Dermis blood vessel endothelial cell (primary cell): ENCODE measurements at regions not wholly inside any gene's neighbourhood (a gene's known extent, or its start where the extent isn't known, plus 50 kb on each side); places are given as distances from the start of the nearest gene placed in this dataset.

ENCODE experiments used
- DNase-seq: peaks from one replicate; pipeline ENCODE4 v3.0.0; 2010

- DNase-seq: no peak
Observed at GRCh38 chr1:182147951-182148350, 86.4 kb upstream of the ZNF648 start.

- DNase-seq: no peak
Observed at GRCh38 chr1:182147136-182147820, 85.8 kb upstream of the ZNF648 start.

GRCh38 chr1:182146286-182146685 lies 84.8 kb upstream of the ZNF648 start:
- DNase-seq: no peak

- no peak for DNase-seq
Observed at GRCh38 chr1:182145441-182145840, 83.9 kb upstream of the ZNF648 start.

GRCh38 chr1:182144646-182145030 lies 83.1 kb upstream of the ZNF648 start:
- DNase-seq: no peak

GRCh38 chr1:182143825-182144645 lies 82.5 kb upstream of the ZNF648 start:
- peak; percentile 3 for DNase-seq

- DNase-seq: peak; percentile 92
Observed at GRCh38 chr1:182143154-182143657, 81.7 kb upstream of the ZNF648 start.

GRCh38 chr1:182142621-182143020 lies 81.1 kb upstream of the ZNF648 start:
- no peak for DNase-seq

- no peak for DNase-seq
Observed at GRCh38 chr1:182141040-182141439, 79.5 kb upstream of the ZNF648 start.

GRCh38 chr1:182139496-182139895 lies 78.0 kb upstream of the ZNF648 start:
- DNase-seq: no peak

GRCh38 chr1:182137546-182137945 lies 76.0 kb upstream of the ZNF648 start:
- DNase-seq: no peak

GRCh38 chr1:182135946-182136345 lies 74.4 kb upstream of the ZNF648 start:
- no peak for DNase-seq

GRCh38 chr1:182134257-182134656 lies 72.7 kb upstream of the ZNF648 start:
- no peak for DNase-seq

- DNase-seq: no peak
Observed at GRCh38 chr1:182133181-182133580, 71.7 kb upstream of the ZNF648 start.

- DNase-seq: no peak
Observed at GRCh38 chr1:182129398-182129797, 67.9 kb upstream of the ZNF648 start.

- no peak for DNase-seq
Observed at GRCh38 chr1:182128502-182128901, 67.0 kb upstream of the ZNF648 start.

- no peak for DNase-seq
Observed at GRCh38 chr1:182127656-182128055, 66.1 kb upstream of the ZNF648 start.

GRCh38 chr1:182126272-182126800 lies 64.8 kb upstream of the ZNF648 start:
- DNase-seq: no peak

- no peak for DNase-seq
Observed at GRCh38 chr1:182122913-182123260, 61.4 kb upstream of the ZNF648 start.

- DNase-seq: no peak
Observed at GRCh38 chr1:182122256-182122912, 60.9 kb upstream of the ZNF648 start.

GRCh38 chr1:182121787-182122186 lies 60.3 kb upstream of the ZNF648 start:
- no peak for DNase-seq

GRCh38 chr1:182120411-182121258 lies 59.1 kb upstream of the ZNF648 start:
- peak; percentile 10 for DNase-seq
